ENCODE measurements at regions not wholly inside any gene's neighbourhood (a gene's known extent, or its start where the extent isn't known, plus 50 kb on each side); places are given as distances from the start of the nearest gene placed in this dataset.

GRCh38 chr20:51259455-51259854, 236.5 kb upstream of the KCNG1 start:
- H3K36me3 ChIP-seq (ENCODE audit: insufficient read depth in 1 of 2, low read depth in 1 of 2): no peaks in the 10 kb centered on the region
- H3K9me3 ChIP-seq: no peaks in the 10 kb centered on the region
- intact Hi-C loops (cut with DNase I): no loop called here
- ATAC-seq: no peak
- 77 to 87% (median 85%) methylated on average over 4 of the region's 4 CpGs for WGBS, 3 donors
- no peaks in the 10 kb centered on the region for H3K4me1 ChIP-seq
- no peak for DNase-seq
- no peak overlapping the region for H3K27ac ChIP-seq
- no peak for TF ChIP-seq CTCF (IDR thresholded peaks at IDR 0.05)
- no peak overlapping the region for H3K4me3 ChIP-seq
- H3K27me3 ChIP-seq (ENCODE audit: insufficient read depth in 3 of 3, low read length in 2 of 3): peaks cover 0 to 12% (median 4%) of the 10 kb centered on the region in 3 donors

- intact Hi-C loops (cut with DNase I): no loop called here
- H3K27me3 ChIP-seq (ENCODE audit: insufficient read depth in 3 of 3, low read length in 2 of 3): peaks cover 0 to 12% (median 4%) of the 10 kb centered on the region in 3 donors
- H3K4me1 ChIP-seq: no peaks in the 10 kb centered on the region
- WGBS, 3 donors: 67 to 77% (median 74%) methylated on average over 3 of the region's 3 CpGs
- no peaks in the 10 kb centered on the region for H3K9me3 ChIP-seq
- ATAC-seq: no peak
- H3K36me3 ChIP-seq (ENCODE audit: insufficient read depth in 1 of 2, low read depth in 1 of 2): no peaks in the 10 kb centered on the region
- DNase-seq: no peak
- no peak for TF ChIP-seq CTCF (IDR thresholded peaks at IDR 0.05)
- H3K4me3 ChIP-seq: no peak overlapping the region
- no peak overlapping the region for H3K27ac ChIP-seq
Measured at GRCh38 chr20:51258582-51259165, 235.8 kb upstream of the KCNG1 start.

GRCh38 chr20:51255417-51255816, 232.5 kb upstream of the KCNG1 start:
- peaks cover 0 to 11% (median 6%) of the 10 kb centered on the region in 3 donors for H3K27me3 ChIP-seq (ENCODE audit: insufficient read depth in 3 of 3, low read length in 2 of 3)
- intact Hi-C loops (cut with DNase I): no loop called here
- WGBS, 3 donors: 77 to 83% (median 81%) methylated on average over 3 of the region's 3 CpGs
- H3K36me3 ChIP-seq (ENCODE audit: insufficient read depth in 1 of 2, low read depth in 1 of 2): no peaks in the 10 kb centered on the region
- no peak for TF ChIP-seq CTCF (IDR thresholded peaks at IDR 0.05)
- ATAC-seq: no peak
- no peaks in the 10 kb centered on the region for H3K4me1 ChIP-seq
- no peak for DNase-seq
- H3K27ac ChIP-seq: no peak overlapping the region
- H3K4me3 ChIP-seq: no peak overlapping the region
- no peaks in the 10 kb centered on the region for H3K9me3 ChIP-seq

- intact Hi-C loops (cut with DNase I): no loop called here
Measured at GRCh38 chr20:51253280-51253679, 230.4 kb upstream of the KCNG1 start.

More at GRCh38 chr20:51253280-51253679, 230.4 kb upstream of the KCNG1 start:
- WGBS, 3 donors: 9 to 13% (median 10%) methylated on average over 1 of the region's 1 CpG
- no peak for DNase-seq
- ATAC-seq: no peak
- peaks cover 0 to 7% (median 6%) of the 10 kb centered on the region in 3 donors for H3K27me3 ChIP-seq (ENCODE audit: insufficient read depth in 3 of 3, low read length in 2 of 3)
- no peak overlapping the region for H3K27ac ChIP-seq
- TF ChIP-seq CTCF (IDR thresholded peaks at IDR 0.05): no peak
- no peaks in the 10 kb centered on the region for H3K9me3 ChIP-seq
- H3K36me3 ChIP-seq (ENCODE audit: insufficient read depth in 1 of 2, low read depth in 1 of 2): no peaks in the 10 kb centered on the region
- no peak overlapping the region for H3K4me3 ChIP-seq
- H3K4me1 ChIP-seq: no peaks in the 10 kb centered on the region
